GM12878 (cell line): ENCODE measurements at regions not wholly inside any gene's neighbourhood (a gene's known extent, or its start where the extent isn't known, plus 50 kb on each side); places are given as distances from the start of the nearest gene placed in this dataset.

Experiments
- CTCF ChIP-seq, 3 experiments: IDR thresholded peaks in 2 of 3; conservative IDR thresholded peaks in 1 of 3; 2 replicates each; pipeline ENCODE4 v1.5.1; 2011; ENCODE audit warnings: low read depth in 3 of 3, low read length in 3 of 3, mild to moderate bottlenecking in 3 of 3, control low read depth in 2 of 3, moderate library complexity in 2 of 3, inconsistent platforms in 1 of 3, mixed read lengths in 1 of 3; ENCODE audit not compliant: control insufficient read depth in 2 of 3, insufficient read depth in 1 of 3; ENCODE audit errors: extremely low read depth in 1 of 3
- GABPA ChIP-seq: IDR thresholded peaks from 2 replicates; pipeline ENCODE4 v1.6.1; 2014; ENCODE audit warnings: antibody characterized with exemption, low read depth, mild to moderate bottlenecking, inconsistent platforms
- RAD21 ChIP-seq: IDR thresholded peaks from 2 replicates; pipeline ENCODE4 v1.6.1; 2011; ENCODE audit warnings: mild to moderate bottlenecking, low read depth, low read length, moderate library complexity; ENCODE audit not compliant: insufficient read depth
- REST ChIP-seq: IDR thresholded peaks from 2 replicates; pipeline ENCODE4 v1.6.1; 2012; ENCODE audit warnings: mild to moderate bottlenecking, low read depth, low read length
- SMC3 ChIP-seq: IDR thresholded peaks from 2 replicates; pipeline ENCODE4 v1.6.1; 2011; ENCODE audit warnings: low read length, improper control_type of control experiment, borderline replicate concordance
- SP1 ChIP-seq: IDR thresholded peaks from one replicate; pipeline ENCODE4 v1.6.1; 2011; ENCODE audit warnings: low read depth, low read length
- YBX1 ChIP-seq: fragments of 450-650 bp; IDR thresholded peaks from 2 replicates; pipeline ENCODE4 v1.6.1; 2016; ENCODE audit warnings: antibody characterized with exemption
- TF ChIP-seq, protein P1 (sequence below): fragments of 450-650 bp; IDR thresholded peaks from 2 replicates; pipeline ENCODE4 v1.6.1; 2017; ENCODE audit warnings: mild to moderate bottlenecking

GRCh38 chr2:220434385-220434784 is 807.0 kb downstream of the SLC4A3 start:
- TF ChIP-seq GABPA, result no peak
- TF ChIP-seq YBX1, result no peak
- TF ChIP-seq RAD21, result no peak
- TF ChIP-seq CTCF (IDR thresholded peaks at IDR 0.05 in 2 of 3, conservative IDR thresholded peaks at IDR 0.05 in 1 of 3; ENCODE audit: control insufficient read depth in 2 of 3, extremely low read depth in 1 of 3, insufficient read depth in 1 of 3, low read depth in 3 of 3, low read length in 3 of 3), result no peak
- TF ChIP-seq, protein P1, sequence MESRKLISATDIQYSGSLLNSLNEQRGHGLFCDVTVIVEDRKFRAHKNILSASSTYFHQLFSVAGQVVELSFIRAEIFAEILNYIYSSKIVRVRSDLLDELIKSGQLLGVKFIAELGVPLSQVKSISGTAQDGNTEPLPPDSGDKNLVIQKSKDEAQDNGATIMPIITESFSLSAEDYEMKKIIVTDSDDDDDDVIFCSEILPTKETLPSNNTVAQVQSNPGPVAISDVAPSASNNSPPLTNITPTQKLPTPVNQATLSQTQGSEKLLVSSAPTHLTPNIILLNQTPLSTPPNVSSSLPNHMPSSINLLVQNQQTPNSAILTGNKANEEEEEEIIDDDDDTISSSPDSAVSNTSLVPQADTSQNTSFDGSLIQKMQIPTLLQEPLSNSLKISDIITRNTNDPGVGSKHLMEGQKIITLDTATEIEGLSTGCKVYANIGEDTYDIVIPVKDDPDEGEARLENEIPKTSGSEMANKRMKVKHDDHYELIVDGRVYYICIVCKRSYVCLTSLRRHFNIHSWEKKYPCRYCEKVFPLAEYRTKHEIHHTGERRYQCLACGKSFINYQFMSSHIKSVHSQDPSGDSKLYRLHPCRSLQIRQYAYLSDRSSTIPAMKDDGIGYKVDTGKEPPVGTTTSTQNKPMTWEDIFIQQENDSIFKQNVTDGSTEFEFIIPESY, result no peak
- TF ChIP-seq REST, result no peak
- no peak for TF ChIP-seq SP1
- no peak for TF ChIP-seq SMC3
